ENCODE measurements at regions not wholly inside any gene's neighbourhood (a gene's known extent, or its start where the extent isn't known, plus 50 kb on each side); places are given as distances from the start of the nearest gene placed in this dataset.

DNA sequence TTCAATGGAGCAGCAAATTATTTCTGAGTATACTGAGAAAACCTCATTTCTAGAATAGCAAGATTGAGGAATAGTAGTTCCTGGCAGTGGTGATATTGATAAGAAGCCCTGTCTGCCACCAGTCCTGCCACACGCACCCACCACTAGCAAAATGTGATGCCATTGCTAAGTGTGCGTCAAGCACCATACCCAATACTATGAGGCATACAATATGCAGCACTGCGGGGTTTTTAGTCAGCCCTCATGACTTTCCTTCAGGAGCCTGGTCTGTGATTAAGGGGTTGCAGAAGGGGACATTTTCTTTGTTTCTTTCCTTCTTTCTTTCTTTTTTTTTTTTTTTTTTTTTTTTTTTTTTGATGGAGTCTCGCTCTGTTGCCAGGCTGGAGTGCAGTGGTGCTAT, 128.7 kb upstream of the USP38 start:
- DNase-seq (ENCODE audit: low read depth in 3 of 3, low spot score in 2 of 3): no peak

DNA sequence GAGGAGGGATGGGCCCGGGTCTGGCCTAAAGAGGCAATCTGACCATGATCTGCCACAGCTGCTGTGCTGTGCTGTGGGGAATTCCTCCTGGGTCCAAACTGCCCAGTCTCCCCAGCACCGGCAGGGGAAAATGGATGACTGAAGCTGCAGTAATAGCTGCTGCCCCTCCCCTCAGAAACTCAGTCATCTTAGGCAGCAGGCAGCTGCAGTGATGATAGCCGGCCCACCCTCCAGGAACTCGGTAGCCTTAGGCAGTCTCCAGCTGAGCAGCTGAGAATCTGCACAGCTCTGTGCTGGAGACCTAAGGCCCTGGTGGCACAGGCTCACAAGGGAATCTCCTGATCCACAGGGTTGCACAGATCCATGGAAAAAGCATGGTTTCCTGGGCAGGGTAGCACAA, 113.4 kb upstream of the USP38 start:
- no peak for DNase-seq (ENCODE audit: low read depth in 3 of 3, low spot score in 2 of 3)

DNA sequence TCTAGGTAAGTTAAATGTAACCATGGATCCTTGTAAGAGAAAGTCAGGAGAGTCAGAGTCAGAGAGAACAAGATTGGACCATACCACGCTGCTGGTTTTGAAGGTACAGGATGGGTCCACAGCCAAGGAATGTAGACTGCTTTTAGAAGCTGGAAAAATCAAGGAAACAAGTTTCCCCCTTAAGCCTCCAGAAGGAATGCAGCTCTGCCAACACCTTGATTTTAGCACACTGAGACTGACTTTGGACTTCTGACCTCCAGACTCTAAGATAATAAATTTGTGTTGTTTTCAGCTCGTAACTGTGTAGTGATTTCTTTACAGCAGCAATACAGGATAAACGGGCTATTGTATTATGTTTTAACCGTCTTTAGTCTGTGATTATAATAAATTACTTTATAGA, 108.0 kb upstream of the USP38 start:
- DNase-seq (ENCODE audit: low read depth in 3 of 3, low spot score in 2 of 3): peak in 1 of 3 donors; percentile 7

DNA sequence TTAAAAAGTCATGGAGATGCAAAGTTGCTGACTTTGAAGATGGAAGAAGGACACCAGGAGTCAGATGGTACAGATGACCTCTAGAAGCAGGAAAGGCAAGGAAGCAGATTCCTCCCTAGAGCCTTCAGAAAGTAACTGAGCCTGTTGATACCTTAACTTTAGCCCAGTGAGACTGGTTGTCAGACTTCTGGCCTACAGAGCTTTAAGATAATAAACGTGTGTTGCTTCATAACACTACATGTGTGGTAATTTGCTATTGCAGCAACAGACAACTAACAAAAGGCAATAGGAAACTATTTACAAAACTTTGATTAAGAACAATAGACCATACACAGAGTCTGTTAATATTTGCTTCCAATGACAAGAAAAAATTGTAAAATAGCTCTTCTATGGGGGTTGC, 102.0 kb upstream of the USP38 start:
- DNase-seq (ENCODE audit: low read depth in 3 of 3, low spot score in 2 of 3): no peak

DNA sequence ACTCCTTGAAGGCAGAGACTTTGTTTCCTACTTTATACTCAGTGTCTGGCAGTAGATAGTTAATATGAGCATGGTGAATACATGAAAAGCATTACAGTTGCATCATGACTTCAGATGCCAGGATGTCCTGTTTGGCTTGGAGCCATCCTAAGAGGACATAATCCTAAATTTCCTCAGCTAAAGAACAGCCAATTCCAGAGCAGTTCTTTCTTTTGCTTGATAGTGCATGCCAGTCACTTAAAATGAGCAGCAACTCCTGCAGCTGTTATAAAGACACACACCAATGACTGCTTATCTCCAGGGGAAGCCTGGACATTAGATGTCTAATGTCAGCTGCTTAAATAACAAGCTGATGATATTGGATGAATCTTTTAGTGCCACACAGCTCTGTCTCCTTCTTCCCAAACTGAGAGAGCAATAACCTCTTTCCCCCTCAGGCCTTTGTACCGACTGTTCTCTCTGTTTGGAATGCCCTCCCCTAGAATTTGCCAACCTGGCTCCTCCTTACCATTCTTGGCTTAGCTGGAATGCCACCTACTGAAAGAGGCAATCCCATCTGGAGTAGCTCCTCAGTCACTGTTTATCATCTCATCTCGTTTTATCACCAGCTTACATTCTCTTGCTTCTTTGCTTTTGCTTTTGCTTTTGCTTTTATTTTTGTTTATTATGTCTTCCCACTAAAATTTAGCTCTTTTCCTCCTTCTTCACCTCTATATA, 100.8 kb upstream of the USP38 start:
- no peak for DNase-seq (ENCODE audit: low read depth in 3 of 3, low spot score in 2 of 3)

DNA sequence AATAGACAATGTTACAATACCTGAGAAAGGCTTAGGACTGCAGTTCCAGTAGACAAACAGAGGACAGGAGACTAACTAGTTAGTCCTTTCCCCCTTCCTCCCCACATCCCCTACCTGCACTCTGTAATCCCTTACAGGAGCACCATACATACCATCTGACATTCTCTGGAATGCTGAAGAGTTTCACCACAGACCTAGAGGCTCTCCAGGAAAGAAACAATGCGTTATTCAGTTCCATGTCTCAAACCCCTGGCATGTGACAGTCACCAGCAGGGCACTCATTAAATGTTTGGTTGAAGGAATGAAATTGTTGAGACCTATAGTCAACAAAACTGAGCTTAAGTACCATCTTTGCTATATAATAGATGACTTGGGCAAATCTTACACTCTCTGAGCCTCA, 100.2 kb upstream of the USP38 start:
- DNase-seq (ENCODE audit: low read depth in 3 of 3, low spot score in 2 of 3): no peak

DNA sequence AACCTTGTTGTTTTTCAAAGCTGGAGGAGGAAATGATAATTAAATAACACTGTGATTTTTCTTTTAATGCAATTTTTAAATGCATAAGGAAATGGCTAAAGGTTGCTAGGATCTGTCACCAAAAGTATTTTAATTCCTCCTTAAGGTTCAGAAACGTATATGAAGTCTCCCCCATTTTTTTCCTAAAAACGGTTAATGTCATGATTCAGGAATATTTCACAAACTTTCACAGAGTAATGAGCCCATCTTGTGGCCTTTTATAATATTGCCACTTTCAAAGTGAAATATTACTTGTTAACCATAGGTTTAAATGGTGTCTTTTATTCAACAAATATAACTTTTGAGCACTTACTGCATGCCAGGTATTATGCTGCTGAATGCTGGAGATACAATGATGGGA, 99.5 kb upstream of the USP38 start:
- DNase-seq (ENCODE audit: low read depth in 3 of 3, low spot score in 2 of 3): no peak

DNA sequence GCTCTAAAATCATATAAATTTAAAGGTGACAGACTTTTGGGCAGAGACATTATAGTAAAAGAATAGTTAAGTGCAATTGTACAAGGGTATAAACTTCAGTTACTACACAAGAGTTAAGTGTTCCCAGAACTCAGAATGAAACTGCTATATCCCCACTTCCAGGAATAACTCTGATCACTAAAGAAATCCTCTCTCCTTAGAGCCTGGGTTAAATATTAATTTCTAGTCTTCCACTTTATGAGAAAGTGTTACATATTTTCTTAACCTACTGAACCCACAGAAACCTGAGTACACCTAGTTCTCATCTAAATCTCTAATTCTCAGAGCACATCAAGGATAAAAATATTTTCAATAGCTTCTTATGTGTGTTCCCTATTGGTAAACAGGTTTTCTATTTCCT, 99.1 kb upstream of the USP38 start:
- DNase-seq (ENCODE audit: low read depth in 3 of 3, low spot score in 2 of 3): no peak

DNA sequence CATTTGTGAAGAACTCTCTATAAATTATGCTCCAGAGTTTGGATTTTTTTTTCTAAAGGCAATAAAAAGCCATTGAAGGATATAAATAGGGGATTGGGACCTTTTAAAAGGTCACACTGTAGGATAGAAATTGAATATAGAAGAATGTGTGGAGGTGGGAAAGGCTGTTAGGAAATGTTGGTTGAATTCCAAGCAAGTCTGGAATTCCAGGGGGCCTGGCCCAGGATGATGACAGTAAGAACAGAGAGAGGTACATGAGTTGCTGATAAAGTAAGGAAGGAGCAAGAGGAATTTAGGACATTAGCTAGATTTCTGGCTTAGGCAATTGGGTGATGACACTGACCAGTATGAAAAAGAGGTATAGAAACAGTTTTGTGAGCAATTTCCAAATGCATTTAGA, 95.4 kb upstream of the USP38 start:
- no peak for DNase-seq (ENCODE audit: low read depth in 3 of 3, low spot score in 2 of 3)

DNA sequence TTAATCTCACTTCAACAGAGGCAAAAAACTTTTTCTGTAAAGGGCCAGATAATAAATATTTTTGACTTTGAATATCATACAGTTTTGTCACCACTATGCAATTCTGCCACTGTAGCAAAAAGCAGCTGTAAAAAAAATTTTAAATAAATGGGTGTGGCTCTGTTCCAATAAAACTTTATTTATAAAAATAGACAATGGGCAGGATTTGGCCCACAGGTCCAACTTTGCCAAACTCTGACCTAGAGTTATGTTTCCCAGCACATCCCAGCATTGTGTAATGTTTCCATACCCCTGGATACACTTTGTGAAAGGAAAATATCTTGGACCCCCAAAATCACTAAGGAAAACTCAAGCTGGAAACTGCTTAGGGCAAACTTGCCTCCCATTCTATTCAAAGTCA, 94.9 kb upstream of the USP38 start:
- DNase-seq (ENCODE audit: low read depth in 3 of 3, low spot score in 2 of 3): no peak

DNA sequence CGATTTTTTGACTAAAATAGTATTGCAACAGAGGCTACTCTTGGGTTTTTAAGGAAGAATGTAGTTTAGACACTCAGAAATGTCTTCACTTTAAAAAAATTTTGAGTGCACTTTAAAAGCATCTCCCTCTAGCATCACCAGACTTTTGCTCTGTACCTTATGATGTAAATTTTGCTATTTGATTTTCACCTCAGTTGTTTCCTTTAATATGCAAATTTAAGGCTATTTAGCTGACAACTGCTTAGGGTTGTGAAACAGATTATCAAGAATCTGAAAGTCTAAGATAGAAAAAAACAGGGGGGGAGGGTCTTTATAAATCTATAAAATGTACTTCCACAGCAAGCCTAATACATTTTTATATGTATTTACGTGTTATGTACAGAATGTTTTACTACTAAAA, 92.9 kb upstream of the USP38 start:
- no peak for DNase-seq (ENCODE audit: low read depth in 3 of 3, low spot score in 2 of 3)

DNA sequence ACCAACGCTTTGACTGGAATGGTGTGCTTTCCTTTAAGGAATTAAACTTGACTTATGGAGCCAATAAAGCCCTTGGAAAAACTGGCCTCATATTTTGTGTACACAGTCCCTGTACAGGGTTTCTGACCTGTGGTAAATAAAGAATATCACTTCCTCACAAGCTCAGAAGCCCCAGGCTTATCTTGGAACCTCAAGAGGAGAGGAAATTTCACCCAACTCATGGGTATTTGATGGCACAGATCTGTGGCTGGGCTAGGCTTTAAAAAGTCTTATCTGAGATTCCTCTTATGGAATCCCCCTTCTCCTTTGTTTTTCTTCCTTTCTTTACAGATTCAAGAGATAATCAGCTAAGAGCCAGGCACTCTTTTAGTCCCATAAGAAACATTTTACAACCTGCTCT, 89.3 kb upstream of the USP38 start:
- no peak for DNase-seq (ENCODE audit: low read depth in 3 of 3, low spot score in 2 of 3)

DNA sequence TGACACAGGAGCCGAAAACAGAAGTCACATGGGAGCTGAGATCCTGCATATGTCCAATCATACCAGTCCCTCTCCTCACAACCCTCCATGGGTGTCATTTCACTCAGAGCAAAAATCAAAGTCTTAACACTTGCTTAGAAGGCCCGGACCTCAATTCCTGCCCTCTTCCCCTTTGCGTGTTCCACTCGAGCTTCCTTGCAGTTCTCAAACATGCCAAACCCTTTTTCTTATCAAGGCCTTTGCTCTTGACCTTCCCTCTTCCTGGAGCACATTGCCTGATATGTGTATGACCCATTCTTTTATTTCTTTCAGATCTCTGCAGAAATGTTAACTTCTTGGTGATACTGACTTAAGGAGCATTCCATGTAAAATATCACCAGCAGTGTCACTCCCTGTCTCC, 87.0 kb upstream of the USP38 start:
- no peak for DNase-seq (ENCODE audit: low read depth in 3 of 3, low spot score in 2 of 3)

DNA sequence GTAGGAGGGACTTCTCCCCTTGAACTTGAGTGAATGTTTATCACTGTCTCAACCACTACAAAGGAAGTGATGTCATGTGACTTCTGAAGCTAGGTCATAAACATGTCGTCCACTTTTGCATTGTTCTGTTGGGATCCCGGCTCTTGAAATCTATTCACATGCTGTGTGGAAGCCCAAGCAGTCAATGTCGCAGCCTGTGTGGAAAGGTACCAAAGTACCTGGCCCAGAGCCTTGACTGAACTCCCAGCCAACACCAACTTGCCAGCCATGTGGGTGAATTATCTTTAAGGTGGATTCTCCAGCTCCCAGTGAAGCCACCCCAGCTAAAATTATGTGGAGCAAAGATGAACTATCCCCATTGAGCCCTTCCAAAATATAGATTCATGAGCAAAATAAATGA, 85.0 kb upstream of the USP38 start:
- DNase-seq (ENCODE audit: low read depth in 3 of 3, low spot score in 2 of 3): no peak

DNA sequence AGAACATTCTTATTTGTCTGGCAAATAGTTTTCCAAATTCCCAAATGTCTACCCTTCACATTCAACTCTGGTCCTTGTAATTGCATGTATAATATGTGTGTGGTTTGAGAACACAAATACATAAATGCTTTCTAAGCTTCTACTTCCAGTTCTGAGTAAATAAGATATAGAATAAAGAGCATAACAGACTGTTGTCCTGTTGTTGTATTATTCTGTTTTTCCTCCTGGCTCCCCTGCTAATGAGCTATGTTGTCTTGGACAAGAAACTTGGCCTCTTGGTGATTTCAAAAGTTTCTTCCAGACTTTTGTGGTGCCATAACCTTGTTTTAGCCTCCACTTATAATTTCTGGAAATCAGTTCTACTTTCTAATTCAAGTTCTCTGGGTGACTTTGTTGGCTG, 75.3 kb upstream of the USP38 start:
- no peak for DNase-seq (ENCODE audit: low read depth in 3 of 3, low spot score in 2 of 3)

DNA sequence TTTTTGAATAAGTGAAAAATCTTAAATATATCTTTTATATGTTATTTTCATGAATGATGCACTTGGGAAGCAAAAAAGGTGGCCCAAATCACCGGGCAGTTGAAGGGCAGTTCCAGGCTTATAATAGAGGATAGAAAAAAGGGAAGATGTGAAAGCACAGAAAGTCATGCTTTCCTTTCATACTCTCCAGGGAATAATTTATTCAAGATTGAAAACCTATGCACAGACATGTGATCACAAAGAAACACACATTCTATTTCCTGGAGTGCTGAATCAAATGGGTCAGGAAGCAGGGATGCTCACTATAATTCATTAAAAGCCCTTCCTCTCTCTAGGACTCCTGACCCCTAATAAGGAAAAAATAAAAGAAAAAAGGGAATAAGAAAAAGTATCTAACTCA, 66.1 kb upstream of the USP38 start:
- no peak for DNase-seq (ENCODE audit: low read depth in 3 of 3, low spot score in 2 of 3)

DNA sequence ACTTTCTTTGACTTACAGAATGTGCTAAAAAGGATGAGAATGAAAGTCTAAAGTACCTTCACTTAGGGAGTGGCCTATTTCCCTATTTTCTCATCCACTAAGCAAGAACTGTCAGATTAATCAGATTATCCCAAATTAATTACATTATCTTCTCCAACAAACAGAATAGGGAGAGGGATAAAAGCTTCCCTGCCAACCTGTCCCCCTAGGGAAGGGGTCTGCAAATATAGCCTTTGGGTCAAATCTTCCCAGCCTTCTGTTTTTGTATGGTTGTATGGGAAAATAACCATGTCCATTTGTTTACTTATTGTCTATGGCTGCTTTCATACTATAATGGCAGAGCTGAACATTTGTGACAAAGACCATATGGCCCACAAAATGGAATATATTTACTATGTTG, 57.1 kb upstream of the USP38 start:
- no peak for DNase-seq (ENCODE audit: low read depth in 3 of 3, low spot score in 2 of 3)

DNA sequence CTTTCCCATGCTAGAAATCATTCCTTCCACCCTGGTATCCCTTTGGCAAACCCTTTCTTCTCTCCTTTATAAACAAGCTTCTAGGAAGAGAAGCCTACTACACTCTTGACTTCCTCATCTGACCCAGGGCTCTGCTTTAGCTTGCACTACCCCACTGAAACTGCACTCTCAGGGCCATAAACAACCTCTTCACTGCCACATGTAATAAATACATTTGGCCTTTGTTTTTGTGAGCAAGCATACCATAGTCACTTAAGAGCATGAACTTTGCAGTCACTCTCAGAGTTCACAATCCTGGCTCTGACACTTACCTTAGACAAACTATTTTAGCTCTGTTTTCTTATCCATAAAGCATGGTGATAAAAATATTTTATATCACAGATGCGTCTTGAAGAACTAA, 50.7 kb upstream of the USP38 start:
- no peak for DNase-seq (ENCODE audit: low read depth in 3 of 3, low spot score in 2 of 3)
